Activated B cell treated with CpG ODN at 0.5 μM for 24 hours (primary cell): ENCODE measurements at regions not wholly inside any gene's neighbourhood (a gene's known extent, or its start where the extent isn't known, plus 50 kb on each side); places are given as distances from the start of the nearest gene placed in this dataset.

ENCODE experiments used
- ATAC-seq: fragments of 200-7000 bp; cut with Tn5 transposase; one replicate; pipeline ENCODE4 v1.10.0; 2021; ENCODE audit warnings: low read depth, mild to moderate bottlenecking, moderate library complexity
- CTCF ChIA-PET: fragments of 350-600 bp; sonication (Branson Sonifier 250); formaldehyde crosslinking; loops from one replicate; lab custom pipeline; 2021; ENCODE audit warnings: antibody characterized with exemption; lab: Charles Lee
- POLR2A ChIA-PET: fragments of 350-600 bp; sonication (Branson Sonifier 250); formaldehyde crosslinking; loops from one replicate; lab custom pipeline; 2021; ENCODE audit warnings: antibody characterized with exemption; lab: Charles Lee
- DNase-seq: peaks from one replicate; pipeline ENCODE4 v3.0.0; 2022
- H3K27ac Mint-ChIP-seq: one replicate; pipeline ENCODE4 v1.8.0; 2020; ENCODE audit warnings: mixed read lengths
- H3K27me3 Mint-ChIP-seq: one replicate; pipeline ENCODE4 v1.8.0; 2021; ENCODE audit warnings: mixed read lengths
- H3K36me3 Mint-ChIP-seq: one replicate; pipeline ENCODE4 v1.8.0; 2021; ENCODE audit warnings: low read depth, mixed read lengths
- H3K4me1 Mint-ChIP-seq: one replicate; pipeline ENCODE4 v1.8.0; 2021; ENCODE audit warnings: mixed read lengths
- H3K4me3 Mint-ChIP-seq: one replicate; pipeline ENCODE4 v1.8.0; 2020; ENCODE audit warnings: mild to moderate bottlenecking, mixed read lengths
- H3K9me3 Mint-ChIP-seq: one replicate; pipeline ENCODE4 v1.8.0; 2020; ENCODE audit warnings: mixed read lengths
- CTCF ChIP-seq: fragments of 200-600 bp; IDR thresholded peaks from one replicate; pipeline ENCODE4 v1.8.0; 2022; ENCODE audit warnings: antibody characterized with exemption, mild to moderate bottlenecking
- intact Hi-C: fragments of 100-400 bp; cut with micrococcal nuclease; formaldehyde crosslinking; loops from one replicate; pipeline ENCODE4 v1.15.1; 2024

GRCh38 chr6:74152096-74152675 lies 456.2 kb downstream of the CD109 start:
- CTCF ChIA-PET, result no interaction called here
- no peak for DNase-seq
- no peaks in the 10 kb centered on the region for H3K36me3 Mint-ChIP-seq
- H3K4me3 Mint-ChIP-seq, result no peak overlapping the region
- no peak for ATAC-seq
- POLR2A ChIA-PET, result no interaction called here
- H3K27ac Mint-ChIP-seq, result no peak overlapping the region
- intact Hi-C loops, result no loop called here
- H3K27me3 Mint-ChIP-seq, result no peaks in the 10 kb centered on the region
- H3K9me3 Mint-ChIP-seq, result no peaks in the 10 kb centered on the region
- TF ChIP-seq CTCF, result no peak
- no peaks in the 10 kb centered on the region for H3K4me1 Mint-ChIP-seq

GRCh38 chr6:74145931-74146330 lies 449.9 kb downstream of the CD109 start:
- DNase-seq, result no peak
- Mint-ChIP-seq H3K4me3 (no peak overlapping the region), H3K27me3 (no peaks in the 10 kb centered on the region), H3K27ac (no peak overlapping the region), H3K4me1 (no peaks in the 10 kb centered on the region), H3K9me3 (peaks cover 4% of the 10 kb centered on the region), H3K36me3 (no peaks in the 10 kb centered on the region)
- POLR2A ChIA-PET, result no interaction called here
- intact Hi-C loops, result no loop called here
- CTCF ChIA-PET, result no interaction called here
- no peak for TF ChIP-seq CTCF
- ATAC-seq, result no peak

- DNase-seq (no peak), ATAC-seq (no peak)
- POLR2A ChIA-PET, result no interaction called here
- H3K9me3 Mint-ChIP-seq, result peaks cover 2% of the 10 kb centered on the region
- no peak for TF ChIP-seq CTCF
- CTCF ChIA-PET, result interaction anchor here (1.1 kb wide), 1 partner anchor 702 kb away, joined by 3 read pairs; no protein-coding TSS in a partner anchor
- H3K4me1 Mint-ChIP-seq, result no peaks in the 10 kb centered on the region
- H3K36me3 Mint-ChIP-seq, result no peaks in the 10 kb centered on the region
- H3K27ac Mint-ChIP-seq, result no peak overlapping the region
- H3K4me3 Mint-ChIP-seq, result no peak overlapping the region
- intact Hi-C loops, result no loop called here
- H3K27me3 Mint-ChIP-seq, result no peaks in the 10 kb centered on the region
Measured at GRCh38 chr6:74137911-74138310, 441.9 kb downstream of the CD109 start.

- no peaks in the 10 kb centered on the region for H3K27me3 Mint-ChIP-seq
- DNase-seq, result no peak
- H3K4me3 Mint-ChIP-seq, result no peak overlapping the region
- ChIA-PET POLR2A (no interaction called here), CTCF (no interaction called here)
- no peak overlapping the region for H3K27ac Mint-ChIP-seq
- intact Hi-C loops, result no loop called here
- no peaks in the 10 kb centered on the region for H3K9me3 Mint-ChIP-seq
- no peak for ATAC-seq
- no peaks in the 10 kb centered on the region for H3K4me1 Mint-ChIP-seq
- TF ChIP-seq CTCF, result no peak
- H3K36me3 Mint-ChIP-seq, result no peaks in the 10 kb centered on the region
Measured at GRCh38 chr6:74134327-74134726, 438.3 kb downstream of the CD109 start.

- intact Hi-C loops, result no loop called here
- DNase-seq (no peak), ATAC-seq (no peak)
- ChIA-PET CTCF (no interaction called here), POLR2A (no interaction called here)
- no peaks in the 10 kb centered on the region for H3K9me3 Mint-ChIP-seq
- TF ChIP-seq CTCF, result no peak
- no peaks in the 10 kb centered on the region for H3K4me1 Mint-ChIP-seq
- no peaks in the 10 kb centered on the region for H3K27me3 Mint-ChIP-seq
- no peak overlapping the region for H3K27ac Mint-ChIP-seq
- H3K36me3 Mint-ChIP-seq, result no peaks in the 10 kb centered on the region
- H3K4me3 Mint-ChIP-seq, result no peak overlapping the region
Measured at GRCh38 chr6:74133073-74133472, 437.1 kb downstream of the CD109 start.
